Endodermal cell (in vitro differentiated cells): ENCODE measurements at regions not wholly inside any gene's neighbourhood (a gene's known extent, or its start where the extent isn't known, plus 50 kb on each side); places are given as distances from the start of the nearest gene placed in this dataset.

Experiments used
- DNase-seq: peaks from one replicate; pipeline ENCODE4 v3.0.0-alpha.2; 2017
- H3K27ac ChIP-seq: 2 replicates; pipeline ENCODE4 v1.5.1; 2013; ENCODE audit warnings: mild to moderate bottlenecking, low read depth, low read length, moderate library complexity
- H3K27me3 ChIP-seq: 2 replicates; pipeline ENCODE4 v1.6.1; 2013; ENCODE audit warnings: mild to moderate bottlenecking, low read length, moderate library complexity; ENCODE audit not compliant: insufficient read depth, control insufficient read depth, poor library complexity, severe bottlenecking
- H3K36me3 ChIP-seq: 2 replicates; pipeline ENCODE4 v1.7.0; 2013; ENCODE audit warnings: mild to moderate bottlenecking, low read length, moderate library complexity; ENCODE audit not compliant: control insufficient read depth, insufficient read depth
- H3K4me1 ChIP-seq: one replicate; pipeline ENCODE4 v1.7.0; 2013; ENCODE audit warnings: low read length; ENCODE audit not compliant: control insufficient read depth, insufficient read depth
- H3K4me3 ChIP-seq: 2 replicates; pipeline ENCODE4 v1.5.1; 2013; ENCODE audit warnings: mild to moderate bottlenecking, low read length, moderate library complexity
- H3K9ac ChIP-seq: 2 replicates; pipeline ENCODE4 v1.6.1; 2013; ENCODE audit warnings: mild to moderate bottlenecking, low read length, moderate library complexity; ENCODE audit not compliant: poor library complexity, severe bottlenecking; ENCODE audit errors: extremely low read depth
- H3K9me3 ChIP-seq: 2 replicates; pipeline ENCODE4 v1.6.1; 2013; ENCODE audit warnings: mild to moderate bottlenecking, low read length, moderate library complexity; ENCODE audit not compliant: control insufficient read depth
- H3K27ac Mint-ChIP-seq: 2 replicates; pipeline ENCODE4 v1.8.0; 2020; ENCODE audit warnings: mixed read lengths
- H3K27me3 Mint-ChIP-seq: 2 replicates; pipeline ENCODE4 v1.8.0; 2021; ENCODE audit warnings: mild to moderate bottlenecking, mixed read lengths; ENCODE audit not compliant: insufficient read depth
- H3K36me3 Mint-ChIP-seq: 2 replicates; pipeline ENCODE4 v1.8.0; 2020; ENCODE audit warnings: low read depth, mixed read lengths
- H3K4me1 Mint-ChIP-seq: 2 replicates; pipeline ENCODE4 v1.8.0; 2020; ENCODE audit warnings: mixed read lengths
- H3K4me3 Mint-ChIP-seq: 2 replicates; pipeline ENCODE4 v1.8.0; 2020; ENCODE audit warnings: mild to moderate bottlenecking, moderate library complexity, mixed read lengths
- H3K9me3 Mint-ChIP-seq: 2 replicates; pipeline ENCODE4 v1.8.0; 2020; ENCODE audit warnings: mild to moderate bottlenecking, mixed read lengths
- whole genome bisulfite sequencing, 2 experiments: methylation state at CpG; one replicate each; pipeline versions ENCODE4 v1.1.5 to v1.1.7; 2013; ENCODE audit warnings: missing lambda C conversion rate in 2 of 2, mixed read lengths in 1 of 2; ENCODE audit not compliant: insufficient coverage in 1 of 2, insufficient read length in 1 of 2; 5-methylcytosine and 5-hydroxymethylcytosine counted together
- TF ChIP-seq, protein P1 (sequence below): fragments of 200-600 bp; sonication (generic); conservative IDR thresholded peaks from 2 replicates; pipeline ENCODE4 v1.5.0; 2021; ENCODE audit warnings: antibody characterized with exemption, mild to moderate bottlenecking

GRCh38 chr15:39118510-39118909, 462.4 kb upstream of the THBS1 start:
- peaks cover 13% of the 10 kb centered on the region for H3K9me3 Mint-ChIP-seq
- H3K36me3 Mint-ChIP-seq: no peaks in the 10 kb centered on the region
- no peaks in the 10 kb centered on the region for H3K36me3 ChIP-seq
- no peak for DNase-seq
- no peak overlapping the region for H3K9ac ChIP-seq
- H3K27ac ChIP-seq: no peak overlapping the region
- no peaks in the 10 kb centered on the region for H3K4me1 Mint-ChIP-seq
- no peak overlapping the region for H3K27ac Mint-ChIP-seq
- H3K27me3 Mint-ChIP-seq: peaks cover 7% of the 10 kb centered on the region
- TF ChIP-seq, protein P1, sequence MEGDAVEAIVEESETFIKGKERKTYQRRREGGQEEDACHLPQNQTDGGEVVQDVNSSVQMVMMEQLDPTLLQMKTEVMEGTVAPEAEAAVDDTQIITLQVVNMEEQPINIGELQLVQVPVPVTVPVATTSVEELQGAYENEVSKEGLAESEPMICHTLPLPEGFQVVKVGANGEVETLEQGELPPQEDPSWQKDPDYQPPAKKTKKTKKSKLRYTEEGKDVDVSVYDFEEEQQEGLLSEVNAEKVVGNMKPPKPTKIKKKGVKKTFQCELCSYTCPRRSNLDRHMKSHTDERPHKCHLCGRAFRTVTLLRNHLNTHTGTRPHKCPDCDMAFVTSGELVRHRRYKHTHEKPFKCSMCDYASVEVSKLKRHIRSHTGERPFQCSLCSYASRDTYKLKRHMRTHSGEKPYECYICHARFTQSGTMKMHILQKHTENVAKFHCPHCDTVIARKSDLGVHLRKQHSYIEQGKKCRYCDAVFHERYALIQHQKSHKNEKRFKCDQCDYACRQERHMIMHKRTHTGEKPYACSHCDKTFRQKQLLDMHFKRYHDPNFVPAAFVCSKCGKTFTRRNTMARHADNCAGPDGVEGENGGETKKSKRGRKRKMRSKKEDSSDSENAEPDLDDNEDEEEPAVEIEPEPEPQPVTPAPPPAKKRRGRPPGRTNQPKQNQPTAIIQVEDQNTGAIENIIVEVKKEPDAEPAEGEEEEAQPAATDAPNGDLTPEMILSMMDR: no peak
- 92 to 100% methylated on average over 1 to 2 of the region's 2 CpGs for WGBS, 2 experiments
- no peak overlapping the region for H3K4me3 Mint-ChIP-seq
- H3K27me3 ChIP-seq: no peaks in the 10 kb centered on the region
- no peaks in the 10 kb centered on the region for H3K4me1 ChIP-seq
- H3K4me3 ChIP-seq: no peak overlapping the region
- peaks cover 20% of the 10 kb centered on the region for H3K9me3 ChIP-seq

GRCh38 chr15:39124155-39124552, 456.7 kb upstream of the THBS1 start:
- Histone ChIP-seq H3K27me3 (no peaks in the 10 kb centered on the region), H3K9me3 (no peaks in the 10 kb centered on the region), H3K27ac (no peak overlapping the region), H3K4me3 (no peak overlapping the region), H3K36me3 (no peaks in the 10 kb centered on the region), H3K9ac (no peak overlapping the region), H3K4me1 (no peaks in the 10 kb centered on the region)
- Mint-ChIP-seq H3K27ac (no peak overlapping the region), H3K4me3 (no peak overlapping the region), H3K27me3 (peaks cover 3% of the 10 kb centered on the region), H3K4me1 (peaks cover 10% of the 10 kb centered on the region), H3K36me3 (no peaks in the 10 kb centered on the region), H3K9me3 (no peaks in the 10 kb centered on the region)
- WGBS, 2 experiments: 92 to 94% methylated on average over 5 to 7 of the region's 7 CpGs
- DNase-seq: no peak
- TF ChIP-seq, protein P1: no peak

GRCh38 chr15:39124553-39125171, 456.2 kb upstream of the THBS1 start:
- 92 to 98% methylated on average over 4 to 6 of the region's 6 CpGs for WGBS, 2 experiments
- no peaks in the 10 kb centered on the region for H3K9me3 ChIP-seq
- Mint-ChIP-seq H3K27me3 (peaks cover 3% of the 10 kb centered on the region), H3K4me1 (peaks cover 10% of the 10 kb centered on the region), H3K4me3 (no peak overlapping the region), H3K9me3 (no peaks in the 10 kb centered on the region), H3K27ac (no peak overlapping the region), H3K36me3 (no peaks in the 10 kb centered on the region)
- TF ChIP-seq, protein P1: no peak
- H3K4me3 ChIP-seq: no peak overlapping the region
- no peaks in the 10 kb centered on the region for H3K4me1 ChIP-seq
- DNase-seq: no peak
- H3K36me3 ChIP-seq: no peaks in the 10 kb centered on the region
- H3K9ac ChIP-seq: no peak overlapping the region
- no peaks in the 10 kb centered on the region for H3K27me3 ChIP-seq
- no peak overlapping the region for H3K27ac ChIP-seq
